ENCODE measurements at regions not wholly inside any gene's neighbourhood (a gene's known extent, or its start where the extent isn't known, plus 50 kb on each side); places are given as distances from the start of the nearest gene placed in this dataset.

- DNase-seq = no peak
Measured at GRCh38 chr11:119545978-119546915, 123.3 kb upstream of the THY1 start.

GRCh38 chr11:119540370-119541125 lies 117.6 kb upstream of the THY1 start:
- no peak for DNase-seq

DNA sequence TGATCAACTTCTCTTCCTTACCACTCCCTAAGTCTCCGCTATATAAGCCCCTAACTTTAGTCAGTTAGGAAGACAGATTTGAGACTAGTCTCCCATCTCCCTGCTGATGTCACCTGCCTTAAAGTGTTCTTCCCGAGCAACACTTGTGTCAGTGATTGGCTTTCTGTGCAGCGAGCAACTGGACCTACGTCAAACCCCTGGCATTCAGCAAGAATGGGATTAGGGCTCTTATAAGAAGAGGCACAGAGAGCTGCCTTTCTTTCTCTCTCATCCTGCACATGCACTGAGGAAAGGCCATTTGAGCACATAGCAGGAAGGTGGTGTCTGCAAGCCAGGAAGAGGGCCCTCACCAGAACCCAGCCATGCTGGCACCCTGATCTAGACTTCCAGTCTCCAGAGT lies 116.6 kb upstream of the THY1 start:
- no peak for DNase-seq

GRCh38 chr11:119538753-119539152 lies 115.8 kb upstream of the THY1 start:
- no peak for DNase-seq

DNA sequence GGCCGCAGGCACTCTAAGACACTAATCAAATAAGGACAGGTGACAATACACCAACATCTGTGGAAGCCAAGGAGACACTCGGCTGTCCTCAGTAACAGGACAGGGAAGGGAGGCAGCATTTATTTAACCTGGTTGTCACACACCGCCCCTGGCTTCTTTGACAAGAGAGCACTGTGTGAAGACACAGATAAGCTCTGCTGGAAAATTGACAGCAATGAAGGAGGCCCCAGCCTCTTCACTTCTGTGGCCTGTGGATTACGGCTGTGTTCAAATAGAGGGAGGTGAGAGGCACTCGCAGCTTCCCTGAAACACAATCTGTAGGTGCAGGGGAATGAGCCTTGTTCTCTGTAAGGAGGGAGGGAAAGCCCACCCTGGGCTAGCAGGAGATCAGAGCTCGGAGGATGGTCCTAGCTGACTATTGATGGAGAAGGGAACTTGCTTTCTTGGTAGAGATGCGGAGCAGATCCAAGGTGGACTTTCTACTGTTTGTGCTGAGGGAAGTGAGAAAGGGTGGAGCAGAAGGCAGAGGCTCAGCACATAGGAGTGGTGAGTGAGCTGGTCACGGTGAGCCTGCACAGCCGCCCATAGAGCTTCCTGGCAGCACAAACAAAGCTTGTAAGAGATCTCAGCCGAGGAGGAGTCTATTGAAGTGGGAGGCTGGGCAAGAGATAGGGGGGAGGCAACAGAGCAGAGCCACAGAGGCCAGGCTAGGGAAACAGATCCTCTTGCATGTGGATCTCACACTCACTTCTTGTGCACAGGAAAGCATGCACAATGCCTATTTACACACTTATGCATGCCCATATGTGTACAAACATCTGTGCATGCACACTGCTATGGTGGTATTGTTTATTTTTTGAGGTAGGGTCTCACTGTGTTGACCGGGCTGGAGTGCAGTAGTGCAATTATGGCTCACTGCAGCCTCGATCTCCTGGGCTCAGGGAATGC lies 114.6 kb upstream of the THY1 start:
- no peak for DNase-seq

GRCh38 chr11:119536801-119537200 lies 113.8 kb upstream of the THY1 start:
- no peak for DNase-seq

DNA sequence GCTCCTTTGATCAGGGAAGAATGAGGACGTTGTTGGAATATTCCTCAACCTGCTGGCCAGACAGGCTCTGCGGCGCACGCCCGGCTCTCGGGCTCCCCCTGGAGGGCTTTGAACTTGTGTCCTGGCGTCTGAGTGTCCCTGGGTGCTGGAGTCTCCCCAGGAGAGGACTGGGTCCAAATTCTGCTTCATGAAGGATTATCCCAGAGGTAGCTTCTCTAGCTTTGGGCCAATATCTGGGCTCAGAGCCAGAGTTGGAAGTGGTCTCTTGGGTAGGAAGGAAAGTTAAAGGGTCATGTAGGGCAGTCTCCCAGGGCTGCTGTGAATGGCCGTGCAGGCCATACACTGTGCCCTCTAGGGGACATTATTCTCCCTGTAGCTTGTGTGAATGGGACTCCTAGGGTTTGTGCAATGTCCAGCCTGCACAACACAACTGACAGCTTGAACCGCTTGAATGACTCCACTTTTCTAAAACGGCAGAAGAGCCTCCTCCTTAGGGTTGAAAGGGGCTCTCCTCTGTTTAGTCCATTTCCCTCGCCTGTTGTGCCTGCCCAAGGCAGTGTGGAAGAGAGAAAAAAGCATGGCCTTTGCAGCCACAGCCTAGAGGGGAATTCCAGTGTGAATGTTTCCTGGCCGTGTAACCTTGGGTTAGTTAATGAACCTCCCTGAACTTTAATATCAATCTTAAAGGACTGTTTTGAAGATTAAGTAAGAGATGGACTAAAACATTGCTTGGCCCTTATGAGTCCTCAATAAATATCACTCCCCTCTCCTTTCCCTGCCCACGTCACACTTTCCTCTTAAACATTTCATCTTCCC lies 111.2 kb upstream of the THY1 start:
- DNase-seq = peak; percentile 72

GRCh38 chr11:119533462-119533861 lies 110.5 kb upstream of the THY1 start:
- no peak for DNase-seq

DNA sequence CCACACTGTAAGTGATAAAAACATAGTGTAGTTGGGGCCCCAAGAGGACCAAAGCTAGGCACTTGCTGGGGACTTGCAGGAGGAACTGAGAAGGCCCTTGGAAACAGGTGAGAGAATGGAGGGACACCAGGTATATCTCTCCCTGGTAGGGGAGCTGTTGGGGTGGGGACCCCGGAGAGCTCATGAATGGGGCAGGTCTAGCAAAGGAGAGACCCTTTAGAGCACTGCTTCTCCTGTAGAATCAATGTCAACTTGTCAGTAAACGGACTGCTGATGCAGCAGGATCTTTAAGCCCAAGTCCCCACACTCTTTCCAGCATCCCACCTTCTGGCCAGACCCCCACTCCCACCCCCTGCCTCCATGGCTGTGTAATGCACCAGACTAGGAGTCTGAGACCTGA lies 109.6 kb upstream of the THY1 start:
- no peak for DNase-seq

DNA sequence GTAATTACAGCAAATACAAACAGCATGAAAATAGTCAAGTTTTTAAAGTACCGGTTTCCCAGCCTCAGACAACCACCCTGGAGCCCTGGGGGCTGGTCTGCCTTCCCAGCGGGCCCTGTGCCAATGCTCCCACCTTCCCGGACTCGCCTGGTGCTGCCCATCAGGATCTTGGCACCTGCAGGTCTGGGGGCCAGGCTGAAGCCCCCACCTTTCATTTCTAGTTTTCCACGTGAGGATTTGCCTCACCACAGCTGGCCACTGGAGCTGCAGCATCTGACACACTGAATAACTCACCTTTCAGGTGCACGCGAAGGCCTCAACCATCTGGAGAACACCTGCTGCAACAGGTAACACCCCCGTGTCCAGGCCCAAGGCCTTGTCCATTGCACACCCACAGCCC lies 108.7 kb upstream of the THY1 start:
- DNase-seq = no peak

DNA sequence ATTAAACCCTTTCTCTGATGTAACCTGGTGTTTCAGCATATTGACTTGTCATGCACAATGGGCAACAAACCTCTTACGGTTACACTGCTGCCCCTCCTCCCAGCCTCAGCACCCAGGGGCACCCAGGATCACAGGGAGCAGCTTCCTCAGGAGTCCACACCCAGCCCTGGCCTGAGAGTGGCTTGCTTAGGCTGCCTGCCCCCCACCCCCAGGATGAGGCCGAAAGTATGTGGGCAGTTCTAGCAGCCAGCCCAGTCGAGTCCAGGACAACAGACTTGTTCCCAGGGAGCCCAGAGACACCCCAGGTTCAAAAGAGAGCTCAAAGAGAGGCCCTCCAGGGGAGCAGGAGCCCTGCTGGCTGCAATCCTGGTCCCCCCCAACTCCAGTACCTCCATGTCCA lies 108.1 kb upstream of the THY1 start:
- DNase-seq = no peak

GRCh38 chr11:119530509-119530908 lies 107.5 kb upstream of the THY1 start:
- DNase-seq = no peak

DNA sequence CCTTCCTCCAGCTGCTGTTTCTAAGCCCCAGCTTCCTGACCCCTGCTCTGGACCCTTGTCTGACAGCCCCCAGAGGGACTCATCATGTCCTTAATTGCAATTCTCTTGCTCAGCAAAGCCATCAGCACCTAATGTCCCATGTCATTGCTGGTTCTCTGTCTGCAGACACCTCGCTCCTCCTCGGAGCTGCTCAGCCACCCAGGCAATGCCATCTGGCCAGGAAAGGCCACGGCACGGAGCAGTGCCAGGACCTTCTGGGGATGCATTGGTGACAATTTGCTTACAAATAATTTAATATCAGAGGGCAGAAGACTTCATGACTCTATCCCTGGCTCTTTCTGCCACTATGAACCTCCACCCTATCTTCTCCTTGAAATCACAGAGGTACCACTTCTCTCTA lies 107.0 kb upstream of the THY1 start:
- DNase-seq = no peak

- DNase-seq = no peak
Measured at GRCh38 chr11:119529063-119529845, 106.3 kb upstream of the THY1 start.

- no peak for DNase-seq
Measured at GRCh38 chr11:119525867-119526196, 102.9 kb upstream of the THY1 start.

DNA sequence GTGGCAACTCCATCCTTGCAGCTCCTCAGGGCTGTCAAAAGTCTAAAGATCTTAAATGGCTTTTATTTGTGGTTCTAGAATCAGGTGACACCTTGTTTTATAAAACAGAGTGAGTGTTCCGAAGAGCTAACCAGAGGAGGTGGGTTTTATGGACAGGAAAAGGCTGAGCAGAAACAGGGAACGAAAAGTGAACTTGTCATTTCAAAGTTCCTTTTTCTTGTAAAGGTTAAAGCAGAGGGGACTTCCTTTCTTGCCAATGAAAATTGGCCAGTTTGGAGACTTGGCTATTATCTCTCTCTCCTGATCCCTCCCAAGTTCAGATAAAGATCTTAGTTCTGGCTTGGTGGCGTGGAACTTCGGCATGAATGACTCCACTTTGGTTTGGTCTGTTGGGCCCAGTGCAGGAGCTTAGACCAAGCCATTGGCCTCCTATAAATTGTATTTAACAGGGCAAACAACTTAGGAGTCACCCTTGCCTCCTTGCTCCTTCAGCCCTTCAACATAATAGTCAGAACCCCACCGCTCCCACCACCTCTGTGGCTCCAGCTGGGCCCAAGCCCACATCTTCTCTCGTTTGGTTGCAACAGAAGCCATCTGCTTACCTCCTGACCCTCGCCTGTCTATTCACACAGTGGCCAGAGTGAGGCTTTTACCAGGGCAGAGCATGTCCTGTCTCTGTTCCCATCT lies 102.4 kb upstream of the THY1 start:
- no peak for DNase-seq

DNA sequence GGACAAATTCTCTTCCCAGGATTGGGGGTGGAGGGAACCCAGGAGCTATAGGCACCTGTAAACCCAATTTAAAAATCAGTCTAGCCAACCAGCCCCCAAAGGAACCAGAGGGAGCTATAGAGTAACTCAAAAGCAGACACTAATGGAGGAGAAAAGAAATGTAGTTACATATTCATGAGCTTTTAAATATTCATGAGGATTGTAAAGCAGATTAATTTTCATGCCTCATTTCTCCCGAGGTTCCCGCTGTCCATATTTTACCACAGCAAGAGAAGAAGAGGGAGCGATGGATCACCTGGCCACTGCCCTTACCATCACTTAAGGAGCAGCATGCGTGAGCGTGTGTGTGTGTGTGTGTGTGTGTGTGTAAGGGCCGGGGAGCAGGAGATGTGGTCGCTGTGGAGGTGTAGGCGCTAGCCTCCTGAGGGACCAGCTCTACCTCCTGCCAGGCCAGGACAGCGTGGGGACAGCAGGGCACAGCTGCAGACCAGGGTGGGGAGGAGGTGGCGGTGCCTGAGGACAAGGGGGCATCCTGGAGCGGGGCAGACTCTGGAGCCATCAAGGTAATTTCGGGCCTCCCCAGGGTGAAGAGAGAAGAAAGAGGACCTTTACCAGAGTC lies 100.7 kb upstream of the THY1 start:
- DNase-seq = no peak

DNA sequence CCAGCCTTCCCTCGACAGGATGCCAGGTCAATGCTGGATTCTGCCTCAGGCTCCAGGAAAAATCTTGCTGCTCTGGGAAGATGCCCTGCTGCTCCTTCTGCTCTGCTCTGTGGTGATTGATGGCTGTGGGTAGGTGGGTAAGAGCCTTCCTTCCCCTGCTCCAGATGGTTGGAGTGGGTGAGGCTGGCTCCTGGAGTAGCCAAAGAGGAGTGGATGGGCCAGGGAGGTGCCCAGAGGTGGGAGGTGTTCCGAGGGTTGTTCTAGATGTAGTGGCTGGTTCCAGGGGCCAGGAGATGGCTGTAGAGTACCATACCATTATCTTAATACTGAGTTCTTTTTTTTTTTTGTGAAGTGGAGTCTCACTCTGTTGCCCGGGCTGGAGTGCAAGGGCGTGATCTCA lies 99.6 kb upstream of the THY1 start:
- no peak for DNase-seq

DNA sequence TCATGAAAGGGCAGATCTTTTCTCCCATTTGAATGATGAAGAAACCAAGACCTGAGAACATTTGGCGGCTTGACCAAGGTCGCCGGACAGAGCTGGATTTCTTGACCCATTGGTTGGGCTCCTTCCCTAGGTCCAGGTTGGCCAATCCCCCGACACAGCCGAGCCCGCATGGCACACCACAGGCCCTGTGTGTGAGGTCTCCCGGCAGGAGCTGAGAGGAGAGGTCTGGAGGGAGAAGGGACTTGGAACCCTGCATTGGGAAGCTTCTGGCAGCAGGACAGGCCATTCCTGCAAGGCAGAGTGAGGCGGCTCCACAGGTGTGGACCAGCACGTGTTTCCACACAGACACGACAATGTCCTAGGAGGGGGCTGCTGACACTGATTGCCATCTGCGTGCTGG lies 98.6 kb upstream of the THY1 start:
- no peak for DNase-seq

- DNase-seq = no peak
Measured at GRCh38 chr11:119520966-119521365, 98.0 kb upstream of the THY1 start.
